ENCODE measurements at regions not wholly inside any gene's neighbourhood (a gene's known extent, or its start where the extent isn't known, plus 50 kb on each side); places are given as distances from the start of the nearest gene placed in this dataset.

GRCh38 chr11:130546438-130546837, 98.0 kb downstream of the ADAMTS15 start:
- intact Hi-C loops (cut with micrococcal nuclease; ENCODE audit: unreplicated experiment) = no loop called here
- in situ Hi-C loops (cut with HindIII; ENCODE audit: low pct_unique_long_range_greater_than_20kb, low sequenced_read_pairs) = no loop called here

GRCh38 chr11:130546901-130547694, 98.7 kb downstream of the ADAMTS15 start:
- no peak overlapping the region for H3K27ac ChIP-seq (ENCODE audit: low read length)
- H3K27me3 ChIP-seq (ENCODE audit: control insufficient read depth, insufficient read depth, low read length) = no peaks in the 10 kb centered on the region
- POLR2A ChIA-PET = no interaction called here
- no TSS peak for BruUV-seq (replicated peaks)
- H3K9me3 ChIP-seq (ENCODE audit: control insufficient read depth, insufficient read depth, low read depth, low read length) = no peaks in the 10 kb centered on the region
- no peak for ATAC-seq
- no peaks in the 10 kb centered on the region for H3K36me3 ChIP-seq (ENCODE audit: control insufficient read depth, insufficient read depth, low read length)
- in situ Hi-C loops (cut with HindIII; ENCODE audit: low pct_unique_long_range_greater_than_20kb, low sequenced_read_pairs) (no loop called here), intact Hi-C loops (cut with micrococcal nuclease; ENCODE audit: unreplicated experiment) (no loop called here)
- H3K4me3 ChIP-seq (ENCODE audit: low read depth in 2 of 2, low read length in 2 of 2) = no peak overlapping the region
- CTCF ChIA-PET = no interaction called here
- no peak for DNase-seq (ENCODE audit: low read depth, low spot score)
- H3K4me1 ChIP-seq (ENCODE audit: control insufficient read depth, insufficient read depth, low read length) = no peaks in the 10 kb centered on the region
- TF ChIP-seq POLR2AphosphoS5 (IDR thresholded peaks at IDR 0.05; ENCODE audit: low read depth, low read length) (no peak), SIN3A (IDR thresholded peaks at IDR 0.05; ENCODE audit: borderline replicate concordance, insufficient read depth, low read depth, low read length) (no peak), REST (IDR thresholded peaks at IDR 0.05; ENCODE audit: insufficient read depth in 1 of 2, low read depth in 2 of 2, low read length in 1 of 2) (no peak), TCF7L2 (IDR thresholded peaks at IDR 0.05; ENCODE audit: low read depth, low read length) (no peak), CTCF (IDR thresholded peaks at IDR 0.05) (no peak)

More at GRCh38 chr11:130546438-130546837, 98.0 kb downstream of the ADAMTS15 start:
- Histone ChIP-seq H3K9me3 (ENCODE audit: control insufficient read depth, insufficient read depth, low read depth, low read length) (no peaks in the 10 kb centered on the region), H3K36me3 (ENCODE audit: control insufficient read depth, insufficient read depth, low read length) (no peaks in the 10 kb centered on the region), H3K27me3 (ENCODE audit: control insufficient read depth, insufficient read depth, low read length) (no peaks in the 10 kb centered on the region), H3K4me1 (ENCODE audit: control insufficient read depth, insufficient read depth, low read length) (no peaks in the 10 kb centered on the region), H3K4me3 (ENCODE audit: low read depth in 2 of 2, low read length in 2 of 2) (no peak overlapping the region), H3K27ac (ENCODE audit: low read length) (no peak overlapping the region)
- ChIA-PET POLR2A (no interaction called here), CTCF (interaction anchor here (0.6 kb wide), 1 partner anchor 115 kb away, joined by 6 read pairs; no protein-coding TSS in a partner anchor)
- no TSS peak for BruUV-seq (replicated peaks)
- no peak for DNase-seq (ENCODE audit: low read depth, low spot score)
- no peak for TF ChIP-seq REST (IDR thresholded peaks at IDR 0.05; ENCODE audit: insufficient read depth in 1 of 2, low read depth in 2 of 2, low read length in 1 of 2)
- no peak for TF ChIP-seq SIN3A (IDR thresholded peaks at IDR 0.05; ENCODE audit: borderline replicate concordance, insufficient read depth, low read depth, low read length)
- TF ChIP-seq TCF7L2 (IDR thresholded peaks at IDR 0.05; ENCODE audit: low read depth, low read length) = no peak
- no peak for TF ChIP-seq CTCF (IDR thresholded peaks at IDR 0.05)
- no peak for TF ChIP-seq POLR2AphosphoS5 (IDR thresholded peaks at IDR 0.05; ENCODE audit: low read depth, low read length)
- no peak for ATAC-seq

Data from Panc1 (cell line).